Fibroblast of lung (primary cell): ENCODE measurements at regions not wholly inside any gene's neighbourhood (a gene's known extent, or its start where the extent isn't known, plus 50 kb on each side); places are given as distances from the start of the nearest gene placed in this dataset.

ENCODE experiments used
- EZH2 ChIP-seq: IDR thresholded peaks from 2 replicates; pipeline ENCODE4 v1.5.1; 2012; ENCODE audit warnings: low read length, control low read depth, mild to moderate bottlenecking; ENCODE audit errors: missing control alignments
- TF ChIP-seq, protein P1 (sequence below), 2 donors: IDR thresholded peaks in 1 of 2; conservative IDR thresholded peaks in 1 of 2; 1 replicate in 1 of 2; 2 replicates in 1 of 2; pipeline ENCODE4 v1.5.1; 2011 to 2012; ENCODE audit warnings: low read length in 2 of 2, control low read depth in 1 of 2, inconsistent platforms in 1 of 2, low read depth in 1 of 2, mild to moderate bottlenecking in 1 of 2

DNA sequence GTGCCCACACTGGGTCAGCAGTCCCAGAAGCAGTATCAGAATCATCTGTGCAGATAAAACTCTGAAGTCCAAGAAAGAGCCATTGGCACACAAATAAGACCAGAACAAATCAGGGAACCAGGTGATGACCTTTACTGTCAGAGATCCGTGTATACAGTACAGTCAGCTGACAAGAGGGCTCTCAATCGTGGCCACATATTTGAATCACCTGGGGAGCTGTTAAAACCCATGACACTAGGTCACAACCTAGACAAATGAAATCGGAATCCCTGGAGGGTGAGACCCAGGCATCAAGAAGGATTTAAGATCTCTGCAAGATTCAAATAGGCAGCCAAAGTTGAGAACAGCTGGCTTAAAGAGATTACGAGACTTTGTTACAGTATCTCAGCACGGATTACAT lies 807.1 kb downstream of the RNF144A start:
- TF ChIP-seq EZH2: no peak
- TF ChIP-seq, protein P1, sequence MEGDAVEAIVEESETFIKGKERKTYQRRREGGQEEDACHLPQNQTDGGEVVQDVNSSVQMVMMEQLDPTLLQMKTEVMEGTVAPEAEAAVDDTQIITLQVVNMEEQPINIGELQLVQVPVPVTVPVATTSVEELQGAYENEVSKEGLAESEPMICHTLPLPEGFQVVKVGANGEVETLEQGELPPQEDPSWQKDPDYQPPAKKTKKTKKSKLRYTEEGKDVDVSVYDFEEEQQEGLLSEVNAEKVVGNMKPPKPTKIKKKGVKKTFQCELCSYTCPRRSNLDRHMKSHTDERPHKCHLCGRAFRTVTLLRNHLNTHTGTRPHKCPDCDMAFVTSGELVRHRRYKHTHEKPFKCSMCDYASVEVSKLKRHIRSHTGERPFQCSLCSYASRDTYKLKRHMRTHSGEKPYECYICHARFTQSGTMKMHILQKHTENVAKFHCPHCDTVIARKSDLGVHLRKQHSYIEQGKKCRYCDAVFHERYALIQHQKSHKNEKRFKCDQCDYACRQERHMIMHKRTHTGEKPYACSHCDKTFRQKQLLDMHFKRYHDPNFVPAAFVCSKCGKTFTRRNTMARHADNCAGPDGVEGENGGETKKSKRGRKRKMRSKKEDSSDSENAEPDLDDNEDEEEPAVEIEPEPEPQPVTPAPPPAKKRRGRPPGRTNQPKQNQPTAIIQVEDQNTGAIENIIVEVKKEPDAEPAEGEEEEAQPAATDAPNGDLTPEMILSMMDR (conservative IDR thresholded peaks at IDR 0.05 in 1 of 2, IDR thresholded peaks at IDR 0.05 in 1 of 2; ENCODE audit: low read depth in 1 of 2, low read length in 2 of 2): no peak
